DND-41 (cell line): ENCODE measurements at regions not wholly inside any gene's neighbourhood (a gene's known extent, or its start where the extent isn't known, plus 50 kb on each side); places are given as distances from the start of the nearest gene placed in this dataset.

ENCODE experiments used
- EZH2 ChIP-seq: IDR thresholded peaks from 3 replicates; pipeline ENCODE4 v1.6.1; 2012; ENCODE audit warnings: borderline replicate concordance, low read depth, mild to moderate bottlenecking, moderate library complexity, low read length, inconsistent platforms; ENCODE audit not compliant: severe bottlenecking
- TF ChIP-seq, protein P1 (sequence below): IDR thresholded peaks from 2 replicates; pipeline ENCODE4 v1.5.1; 2012; ENCODE audit warnings: borderline replicate concordance, low read length, moderate library complexity, mild to moderate bottlenecking; ENCODE audit not compliant: poor library complexity, severe bottlenecking; ENCODE audit errors: extremely low read depth

DNA sequence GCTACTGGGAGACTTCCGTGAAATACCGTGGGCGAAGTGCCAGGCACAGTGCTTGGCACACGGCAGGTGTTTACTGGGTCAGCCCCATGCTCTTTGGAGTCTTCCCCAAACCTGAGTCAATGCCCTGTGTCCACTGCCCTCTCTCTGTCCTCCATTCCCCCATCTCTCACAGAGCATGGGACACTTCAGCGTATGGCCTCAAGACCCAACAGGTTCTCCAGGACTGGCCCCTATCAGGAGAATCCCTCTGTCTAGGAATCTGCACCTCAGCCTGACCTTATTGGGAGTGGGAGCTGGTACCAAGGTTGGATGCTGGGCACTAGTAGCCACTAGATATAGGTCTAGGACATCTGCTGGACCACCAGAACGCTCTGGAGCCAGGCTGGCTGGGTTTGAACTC is 67.2 kb upstream of the LMO1 start:
- TF ChIP-seq, protein P1, sequence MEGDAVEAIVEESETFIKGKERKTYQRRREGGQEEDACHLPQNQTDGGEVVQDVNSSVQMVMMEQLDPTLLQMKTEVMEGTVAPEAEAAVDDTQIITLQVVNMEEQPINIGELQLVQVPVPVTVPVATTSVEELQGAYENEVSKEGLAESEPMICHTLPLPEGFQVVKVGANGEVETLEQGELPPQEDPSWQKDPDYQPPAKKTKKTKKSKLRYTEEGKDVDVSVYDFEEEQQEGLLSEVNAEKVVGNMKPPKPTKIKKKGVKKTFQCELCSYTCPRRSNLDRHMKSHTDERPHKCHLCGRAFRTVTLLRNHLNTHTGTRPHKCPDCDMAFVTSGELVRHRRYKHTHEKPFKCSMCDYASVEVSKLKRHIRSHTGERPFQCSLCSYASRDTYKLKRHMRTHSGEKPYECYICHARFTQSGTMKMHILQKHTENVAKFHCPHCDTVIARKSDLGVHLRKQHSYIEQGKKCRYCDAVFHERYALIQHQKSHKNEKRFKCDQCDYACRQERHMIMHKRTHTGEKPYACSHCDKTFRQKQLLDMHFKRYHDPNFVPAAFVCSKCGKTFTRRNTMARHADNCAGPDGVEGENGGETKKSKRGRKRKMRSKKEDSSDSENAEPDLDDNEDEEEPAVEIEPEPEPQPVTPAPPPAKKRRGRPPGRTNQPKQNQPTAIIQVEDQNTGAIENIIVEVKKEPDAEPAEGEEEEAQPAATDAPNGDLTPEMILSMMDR: no peak
- TF ChIP-seq EZH2: no peak
